Mammary epithelial cell (primary cell): ENCODE measurements at regions not wholly inside any gene's neighbourhood (a gene's known extent, or its start where the extent isn't known, plus 50 kb on each side); places are given as distances from the start of the nearest gene placed in this dataset.

Experiments used
- EZH2 ChIP-seq: IDR thresholded peaks from 2 replicates; pipeline ENCODE4 v1.6.1; 2012; ENCODE audit warnings: low read length, inconsistent platforms, borderline replicate concordance
- TF ChIP-seq, protein P1 (sequence below), 2 donors: IDR thresholded peaks in 1 of 2; conservative IDR thresholded peaks in 1 of 2; 2 replicates each; pipeline ENCODE4 v1.5.1; 2011 to 2012; ENCODE audit warnings: inconsistent platforms in 2 of 2, low read length in 2 of 2, mild to moderate bottlenecking in 2 of 2, control low read depth in 1 of 2, low read depth in 1 of 2; ENCODE audit not compliant: insufficient read depth in 1 of 2; ENCODE audit errors: extremely low read depth in 1 of 2

GRCh38 chr20:56857950-56858349 is 228.8 kb downstream of the TFAP2C start:
- TF ChIP-seq, protein P1, sequence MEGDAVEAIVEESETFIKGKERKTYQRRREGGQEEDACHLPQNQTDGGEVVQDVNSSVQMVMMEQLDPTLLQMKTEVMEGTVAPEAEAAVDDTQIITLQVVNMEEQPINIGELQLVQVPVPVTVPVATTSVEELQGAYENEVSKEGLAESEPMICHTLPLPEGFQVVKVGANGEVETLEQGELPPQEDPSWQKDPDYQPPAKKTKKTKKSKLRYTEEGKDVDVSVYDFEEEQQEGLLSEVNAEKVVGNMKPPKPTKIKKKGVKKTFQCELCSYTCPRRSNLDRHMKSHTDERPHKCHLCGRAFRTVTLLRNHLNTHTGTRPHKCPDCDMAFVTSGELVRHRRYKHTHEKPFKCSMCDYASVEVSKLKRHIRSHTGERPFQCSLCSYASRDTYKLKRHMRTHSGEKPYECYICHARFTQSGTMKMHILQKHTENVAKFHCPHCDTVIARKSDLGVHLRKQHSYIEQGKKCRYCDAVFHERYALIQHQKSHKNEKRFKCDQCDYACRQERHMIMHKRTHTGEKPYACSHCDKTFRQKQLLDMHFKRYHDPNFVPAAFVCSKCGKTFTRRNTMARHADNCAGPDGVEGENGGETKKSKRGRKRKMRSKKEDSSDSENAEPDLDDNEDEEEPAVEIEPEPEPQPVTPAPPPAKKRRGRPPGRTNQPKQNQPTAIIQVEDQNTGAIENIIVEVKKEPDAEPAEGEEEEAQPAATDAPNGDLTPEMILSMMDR (conservative IDR thresholded peaks at IDR 0.05 in 1 of 2, IDR thresholded peaks at IDR 0.05 in 1 of 2; ENCODE audit: extremely low read depth in 1 of 2, insufficient read depth in 1 of 2, low read depth in 1 of 2, low read length in 2 of 2): no peak
- TF ChIP-seq EZH2: no peak
